Transverse colon (tissue), 4 donors: ENCODE measurements at regions not wholly inside any gene's neighbourhood (a gene's known extent, or its start where the extent isn't known, plus 50 kb on each side); places are given as distances from the start of the nearest gene placed in this dataset.

Experiments used
- DNase-seq: peaks from one replicate; pipeline ENCODE4 v3.0.0-alpha.2; 2019
- H3K27ac ChIP-seq, 4 donors: fragments of 200-600 bp; sonication (generic); 2 replicates each; pipeline ENCODE4 v1.5.1; 2016 to 2018; ENCODE audit warnings: inconsistent platforms in 4 of 4
- H3K27me3 ChIP-seq: fragments of 200-600 bp; sonication (generic); 2 replicates; pipeline ENCODE4 v1.5.1; 2017; ENCODE audit warnings: inconsistent platforms
- H3K36me3 ChIP-seq, 4 donors: fragments of 200-600 bp; sonication (generic); 2 replicates each; pipeline ENCODE4 v1.5.1; 2017 to 2019; ENCODE audit warnings: inconsistent platforms in 4 of 4
- H3K4me1 ChIP-seq, 4 donors: fragments of 200-600 bp; sonication (generic); 2 replicates each; pipeline ENCODE4 v1.5.1; 2017 to 2020; ENCODE audit warnings: inconsistent platforms in 4 of 4
- H3K4me3 ChIP-seq, 4 donors: fragments of 200-600 bp; sonication (generic); 1 replicate in 1 of 4; 2 replicates in 3 of 4; pipeline versions ENCODE4 v1.5.1 to v1.6.1; 2017 to 2019; ENCODE audit warnings: inconsistent platforms in 4 of 4
- H3K9me3 ChIP-seq, 2 donors: fragments of 200-600 bp; sonication (generic); 2 replicates each; pipeline ENCODE4 v1.5.1; 2017 to 2019; ENCODE audit warnings: inconsistent platforms in 2 of 2
- EP300 ChIP-seq: sonication (generic); formaldehyde crosslinking; IDR thresholded peaks from one replicate; pipeline ENCODE4 v1.6.1; 2017; ENCODE audit warnings: antibody characterized with exemption, low read depth
- POLR2A ChIP-seq: fragments of 450-650 bp; IDR thresholded peaks from one replicate; pipeline ENCODE4 v1.6.1; 2016; ENCODE audit warnings: antibody characterized with exemption, mild to moderate bottlenecking, moderate library complexity
- POLR2AphosphoS5 ChIP-seq, 3 donors: sonication (generic); formaldehyde crosslinking; IDR thresholded peaks; one replicate each; pipeline ENCODE4 v1.6.1; 2016; ENCODE audit warnings: antibody characterized with exemption in 3 of 3
- WGBS, 2 donors: methylation state at CpG; one replicate each; pipeline ENCODE4 v1.1.5; 2018; ENCODE audit warnings: low coverage in 1 of 2; 5-methylcytosine and 5-hydroxymethylcytosine counted together
- in situ Hi-C, 4 donors: fragments of 200-750 bp; cut with MboI; loops; one replicate each; pipeline versions ENCODE4 v1.15.0 to v1.15.1; 2017; ENCODE audit warnings: low sequenced_read_pairs in 3 of 4, low pct_ligation_motif_present in 1 of 4, low pct_unique_long_range_greater_than_20kb in 1 of 4
- intact Hi-C: fragments of 100-400 bp; cut with DNase I; formaldehyde crosslinking; loops from one replicate; pipeline ENCODE4 v1.15.1; 2023; ENCODE audit warnings: low total_unique reads
- TF ChIP-seq, protein P1 (sequence below), 5 experiments: fragments of 200-600 bp in 3 of 5; fragments of 450-650 bp in 2 of 5; sonication (generic) in 3 of 5; IDR thresholded peaks; 1 replicate in 2 of 5; 2 replicates in 3 of 5; pipeline ENCODE4 v1.5.1; 2016 to 2017; ENCODE audit warnings: antibody characterized with exemption in 5 of 5, inconsistent platforms in 3 of 5, mild to moderate bottlenecking in 2 of 5, moderate library complexity in 1 of 5

DNA sequence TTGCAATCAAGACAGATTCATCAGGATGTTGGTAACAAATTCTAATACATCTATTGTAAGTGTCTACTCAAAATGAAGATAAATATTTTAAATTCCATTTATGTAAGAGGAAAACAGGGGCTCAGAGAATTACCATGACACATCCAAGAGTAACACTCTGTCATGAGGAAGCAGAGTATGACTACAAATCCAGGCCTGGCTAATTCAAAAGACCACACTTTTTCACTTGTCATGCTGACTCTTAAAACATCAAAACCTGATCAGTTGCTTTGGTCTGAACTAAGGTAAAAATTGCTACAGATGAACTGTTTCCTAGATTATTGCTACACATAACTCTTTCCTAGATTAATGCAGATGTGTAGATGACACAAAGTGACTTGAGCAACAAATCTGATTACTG is 880.6 kb downstream of the TSN start:
- H3K9me3 ChIP-seq: no peaks in the 10 kb centered on the region
- in situ Hi-C loops (no loop called here), intact Hi-C loops (no loop called here)
- TF ChIP-seq, protein P1, sequence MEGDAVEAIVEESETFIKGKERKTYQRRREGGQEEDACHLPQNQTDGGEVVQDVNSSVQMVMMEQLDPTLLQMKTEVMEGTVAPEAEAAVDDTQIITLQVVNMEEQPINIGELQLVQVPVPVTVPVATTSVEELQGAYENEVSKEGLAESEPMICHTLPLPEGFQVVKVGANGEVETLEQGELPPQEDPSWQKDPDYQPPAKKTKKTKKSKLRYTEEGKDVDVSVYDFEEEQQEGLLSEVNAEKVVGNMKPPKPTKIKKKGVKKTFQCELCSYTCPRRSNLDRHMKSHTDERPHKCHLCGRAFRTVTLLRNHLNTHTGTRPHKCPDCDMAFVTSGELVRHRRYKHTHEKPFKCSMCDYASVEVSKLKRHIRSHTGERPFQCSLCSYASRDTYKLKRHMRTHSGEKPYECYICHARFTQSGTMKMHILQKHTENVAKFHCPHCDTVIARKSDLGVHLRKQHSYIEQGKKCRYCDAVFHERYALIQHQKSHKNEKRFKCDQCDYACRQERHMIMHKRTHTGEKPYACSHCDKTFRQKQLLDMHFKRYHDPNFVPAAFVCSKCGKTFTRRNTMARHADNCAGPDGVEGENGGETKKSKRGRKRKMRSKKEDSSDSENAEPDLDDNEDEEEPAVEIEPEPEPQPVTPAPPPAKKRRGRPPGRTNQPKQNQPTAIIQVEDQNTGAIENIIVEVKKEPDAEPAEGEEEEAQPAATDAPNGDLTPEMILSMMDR (IDR thresholded peaks at IDR 0.05): no peak
- TF ChIP-seq POLR2AphosphoS5 (IDR thresholded peaks at IDR 0.05): no peak
- TF ChIP-seq EP300: no peak
- TF ChIP-seq POLR2A: no peak
- H3K27me3 ChIP-seq: no peaks in the 10 kb centered on the region
- no peak for DNase-seq
- no peaks in the 10 kb centered on the region for H3K4me1 ChIP-seq
- H3K36me3 ChIP-seq: no peaks in the 10 kb centered on the region
- no peak overlapping the region for H3K27ac ChIP-seq
- no peak overlapping the region for H3K4me3 ChIP-seq

DNA sequence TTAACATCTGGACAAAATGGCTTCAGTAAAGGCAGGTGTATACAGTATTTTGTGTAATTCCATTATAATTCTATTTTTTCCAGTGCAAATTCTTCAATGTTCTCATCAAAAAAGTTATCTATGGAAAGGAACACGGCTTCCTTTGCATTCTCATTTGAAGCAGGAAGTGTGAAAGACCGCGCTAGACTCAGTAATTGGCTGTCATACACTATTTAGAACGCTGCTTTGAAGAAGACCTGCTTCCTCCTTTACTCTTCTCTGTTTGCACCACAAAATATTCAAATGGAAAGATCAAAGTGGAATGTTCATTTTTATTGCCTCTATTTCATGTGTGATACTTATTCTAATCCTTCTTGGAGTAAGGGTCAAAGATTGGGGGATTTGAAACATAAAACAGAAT is 883.7 kb downstream of the TSN start:
- H3K27ac ChIP-seq: no peak overlapping the region
- DNase-seq: no peak
- H3K9me3 ChIP-seq: no peaks in the 10 kb centered on the region
- no peak for TF ChIP-seq EP300
- TF ChIP-seq, protein P1 (IDR thresholded peaks at IDR 0.05): no peak
- TF ChIP-seq POLR2A: no peak
- no peak for TF ChIP-seq POLR2AphosphoS5 (IDR thresholded peaks at IDR 0.05)
- H3K4me3 ChIP-seq: no peak overlapping the region
- in situ Hi-C loops (no loop called here), intact Hi-C loops (no loop called here)
- peaks cover 0 to 3% (median 0%) of the 10 kb centered on the region in 4 donors for H3K4me1 ChIP-seq
- 43 to 45% methylated on average over 4 of the region's 4 CpGs for WGBS, 2 donors
- H3K27me3 ChIP-seq: no peaks in the 10 kb centered on the region
- no peaks in the 10 kb centered on the region for H3K36me3 ChIP-seq

DNA sequence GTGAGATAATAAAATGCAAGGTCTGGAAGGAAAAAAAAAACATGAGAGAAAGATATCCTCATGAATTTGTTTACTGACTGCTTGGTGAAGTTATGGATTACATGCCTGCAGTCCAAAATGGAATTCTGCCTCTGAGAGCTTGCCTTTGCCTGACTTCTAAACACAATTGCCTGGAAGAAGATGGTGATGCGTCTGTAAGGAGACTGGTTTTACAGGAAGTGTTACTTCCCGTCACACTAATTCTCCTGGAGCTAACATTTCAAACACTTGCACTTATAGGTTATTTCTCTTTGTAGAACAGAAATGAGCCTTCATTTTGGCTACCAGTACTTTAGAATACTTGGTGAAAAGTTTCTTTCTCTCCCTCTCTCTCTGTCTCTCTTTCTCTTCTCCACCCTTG is 884.3 kb downstream of the TSN start:
- Histone ChIP-seq H3K27me3 (no peaks in the 10 kb centered on the region), H3K9me3 (no peaks in the 10 kb centered on the region), H3K4me3 (no peak overlapping the region), H3K4me1 (peaks cover 0 to 3% (median 0%) of the 10 kb centered on the region in 4 donors), H3K36me3 (no peaks in the 10 kb centered on the region), H3K27ac (no peak overlapping the region)
- in situ Hi-C loops (no loop called here), intact Hi-C loops (no loop called here)
- 61 to 69% methylated on average over 2 of the region's 2 CpGs for WGBS, 2 donors
- no peak for DNase-seq
- TF ChIP-seq, protein P1 (IDR thresholded peaks at IDR 0.05): no peak
- TF ChIP-seq POLR2AphosphoS5 (IDR thresholded peaks at IDR 0.05): no peak
- TF ChIP-seq EP300: no peak
- TF ChIP-seq POLR2A: no peak

DNA sequence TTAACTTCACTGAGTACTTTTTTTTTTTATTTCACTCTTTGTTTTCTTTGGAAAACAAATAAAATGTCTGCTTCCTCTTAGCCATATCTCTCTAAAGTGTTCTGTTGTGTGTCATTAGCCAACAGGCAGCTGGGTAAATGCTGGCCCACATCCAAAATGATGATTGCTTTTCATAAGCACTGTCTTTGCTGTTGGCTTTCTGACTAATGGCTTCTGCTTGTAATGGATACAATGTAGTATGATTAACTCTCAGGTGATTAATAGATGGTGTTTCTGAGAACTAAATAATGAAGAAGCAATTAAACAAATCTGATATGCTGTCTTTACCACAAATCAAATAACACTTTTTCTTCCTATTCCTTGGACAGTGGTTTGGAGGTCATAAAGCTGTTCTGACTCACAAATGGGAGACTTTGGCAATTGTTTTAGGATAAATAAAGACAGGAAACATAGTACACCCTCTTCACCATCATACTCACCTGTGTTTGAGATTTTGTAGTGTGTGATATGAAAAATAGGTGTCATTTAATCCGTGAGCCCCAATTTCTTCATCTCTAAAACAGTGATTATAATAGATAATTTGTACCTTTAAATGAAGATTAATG is 888.4 kb downstream of the TSN start:
- H3K27me3 ChIP-seq: no peaks in the 10 kb centered on the region
- WGBS, 2 donors: 54 to 69% methylated on average over 1 of the region's 1 CpG
- H3K4me1 ChIP-seq: peaks cover 0 to 3% (median 0%) of the 10 kb centered on the region in 4 donors
- no peak for DNase-seq
- H3K9me3 ChIP-seq: no peaks in the 10 kb centered on the region
- intact Hi-C loops: no loop called here
- in situ Hi-C loops: no loop called here
- H3K4me3 ChIP-seq: no peak overlapping the region
- no peak overlapping the region for H3K27ac ChIP-seq
- H3K36me3 ChIP-seq: no peaks in the 10 kb centered on the region
- TF ChIP-seq POLR2AphosphoS5 (IDR thresholded peaks at IDR 0.05): no peak
- no peak for TF ChIP-seq POLR2A
- TF ChIP-seq EP300: no peak
- TF ChIP-seq, protein P1 (IDR thresholded peaks at IDR 0.05): no peak
